AG04449 (cell line): ENCODE measurements at regions not wholly inside any gene's neighbourhood (a gene's known extent, or its start where the extent isn't known, plus 50 kb on each side); places are given as distances from the start of the nearest gene placed in this dataset.

Experiments used
- CTCF ChIA-PET: fragments of 350-600 bp; formaldehyde crosslinking; extraction: SDS; loops from one replicate; lab custom pipeline; 2021; ENCODE audit warnings: antibody characterized with exemption; lab: Yijun Ruan, JAX
- POLR2A ChIA-PET: fragments of 400-600, 350-600 bp; formaldehyde crosslinking; extraction: SDS; loops from one replicate; lab custom pipeline; 2020; ENCODE audit warnings: antibody characterized with exemption, inconsistent platforms; lab: Yijun Ruan, JAX
- DNase-seq: peaks from one replicate; pipeline ENCODE4 v3.0.0-alpha.2; 2010; ENCODE audit warnings: low read depth, low spot score
- H3K4me3 ChIP-seq: 2 replicates; pipeline ENCODE4 v1.5.1; 2011; ENCODE audit warnings: low read depth, mild to moderate bottlenecking, control low read depth, low read length
- TF ChIP-seq, protein P1 (sequence below): IDR thresholded peaks from one replicate; pipeline ENCODE4 v1.5.1; 2011; ENCODE audit warnings: mild to moderate bottlenecking, moderate library complexity, low read length, control low read depth, inconsistent platforms; ENCODE audit not compliant: insufficient read depth; ENCODE audit errors: missing control alignments

DNA sequence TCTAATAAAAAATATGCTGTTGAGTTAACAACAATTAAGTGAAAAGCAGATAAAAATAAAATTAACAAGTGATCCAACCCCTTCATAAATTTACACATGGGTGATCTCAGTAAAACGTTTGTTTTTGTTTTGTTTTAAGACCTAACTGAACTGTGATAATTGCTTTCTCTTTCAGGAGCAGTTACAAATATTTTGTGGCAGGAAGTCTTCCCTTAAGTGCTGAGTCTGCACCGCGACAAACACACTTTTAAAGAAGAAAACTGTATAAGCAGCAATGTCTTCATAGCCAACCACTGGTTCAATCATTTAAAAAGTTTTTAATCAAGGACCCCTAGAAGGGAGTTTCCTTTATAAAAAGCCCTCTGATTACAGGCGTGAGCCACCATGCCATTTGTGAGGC lies 53.7 kb upstream of the NFKB1 start:
- ChIA-PET POLR2A (no interaction called here), CTCF (interaction anchor here (0.5 to 2.8 kb wide), 5 partner anchors 142 to 654 kb away, joined by 3 to 24 read pairs (median 4); no protein-coding TSS in a partner anchor)
- DNase-seq: no peak
- TF ChIP-seq, protein P1, sequence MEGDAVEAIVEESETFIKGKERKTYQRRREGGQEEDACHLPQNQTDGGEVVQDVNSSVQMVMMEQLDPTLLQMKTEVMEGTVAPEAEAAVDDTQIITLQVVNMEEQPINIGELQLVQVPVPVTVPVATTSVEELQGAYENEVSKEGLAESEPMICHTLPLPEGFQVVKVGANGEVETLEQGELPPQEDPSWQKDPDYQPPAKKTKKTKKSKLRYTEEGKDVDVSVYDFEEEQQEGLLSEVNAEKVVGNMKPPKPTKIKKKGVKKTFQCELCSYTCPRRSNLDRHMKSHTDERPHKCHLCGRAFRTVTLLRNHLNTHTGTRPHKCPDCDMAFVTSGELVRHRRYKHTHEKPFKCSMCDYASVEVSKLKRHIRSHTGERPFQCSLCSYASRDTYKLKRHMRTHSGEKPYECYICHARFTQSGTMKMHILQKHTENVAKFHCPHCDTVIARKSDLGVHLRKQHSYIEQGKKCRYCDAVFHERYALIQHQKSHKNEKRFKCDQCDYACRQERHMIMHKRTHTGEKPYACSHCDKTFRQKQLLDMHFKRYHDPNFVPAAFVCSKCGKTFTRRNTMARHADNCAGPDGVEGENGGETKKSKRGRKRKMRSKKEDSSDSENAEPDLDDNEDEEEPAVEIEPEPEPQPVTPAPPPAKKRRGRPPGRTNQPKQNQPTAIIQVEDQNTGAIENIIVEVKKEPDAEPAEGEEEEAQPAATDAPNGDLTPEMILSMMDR: no peak
- no peak overlapping the region for H3K4me3 ChIP-seq

DNA sequence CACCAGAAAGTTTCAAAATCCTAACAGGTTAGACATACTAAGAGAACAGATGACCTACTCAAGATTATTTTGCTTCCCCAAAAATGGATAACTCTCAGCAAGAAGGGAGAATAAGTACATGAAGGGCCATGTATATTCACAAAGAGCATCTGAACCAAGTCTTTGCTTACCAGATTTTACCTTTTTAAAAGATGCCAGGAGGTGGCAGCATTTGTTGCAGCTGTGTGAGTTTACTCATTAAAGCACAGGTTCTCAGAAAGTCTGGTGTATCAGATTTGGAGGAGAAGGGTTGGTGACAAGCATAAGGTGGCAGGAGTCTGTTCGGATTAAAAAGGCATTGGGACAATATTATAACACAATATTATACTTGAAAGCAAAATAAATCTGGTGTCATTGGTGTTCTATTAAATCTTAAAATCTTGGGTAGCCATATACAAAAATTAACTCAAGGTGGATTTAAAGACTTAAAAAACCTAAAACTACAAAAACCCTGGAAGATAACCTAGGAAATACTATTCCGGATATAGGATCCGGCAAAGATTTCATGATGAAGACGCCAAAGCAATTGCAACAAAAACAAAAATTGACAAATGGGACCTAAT lies 51.3 kb upstream of the NFKB1 start:
- TF ChIP-seq, protein P1: peak; percentile 50
- DNase-seq: no peak
- CTCF ChIA-PET: interaction anchor here (0.8 to 2.8 kb wide), 6 partner anchors 23 to 641 kb away, joined by 3 to 24 read pairs (median 8); no protein-coding TSS in a partner anchor
- POLR2A ChIA-PET: interaction anchor here (0.5 kb wide), 1 partner anchor 622 kb away, joined by 3 read pairs; no protein-coding TSS in a partner anchor
- H3K4me3 ChIP-seq: no peak overlapping the region

DNA sequence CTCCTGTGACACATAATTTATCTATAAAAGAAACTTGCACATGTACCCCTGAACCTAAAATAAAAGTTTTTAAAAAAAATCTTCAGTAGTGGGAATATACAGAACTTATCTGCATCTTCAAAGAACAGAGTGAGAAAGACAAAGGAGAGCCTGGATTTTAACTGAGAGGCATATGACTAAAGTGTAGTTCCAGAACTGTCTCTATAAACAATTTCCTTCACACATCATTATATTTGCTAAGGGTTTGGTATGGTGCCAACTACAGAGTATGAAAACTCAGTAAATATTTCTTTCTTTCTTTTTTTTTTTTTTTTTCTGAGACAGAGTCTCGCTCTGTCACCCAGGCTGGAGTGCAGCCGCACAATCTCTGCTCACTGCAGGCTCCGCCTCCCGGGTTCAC lies 49.9 kb upstream of the NFKB1 start:
- POLR2A ChIA-PET: no interaction called here
- TF ChIP-seq, protein P1: no peak
- CTCF ChIA-PET: interaction anchor here (0.6 to 1.0 kb wide), 2 partner anchors 163 to 562 kb away, joined by 3 read pairs; no protein-coding TSS in a partner anchor
- no peak for DNase-seq
- H3K4me3 ChIP-seq: no peak overlapping the region
